Thoracic aorta (tissue), 2 donors: ENCODE measurements at regions not wholly inside any gene's neighbourhood (a gene's known extent, or its start where the extent isn't known, plus 50 kb on each side); places are given as distances from the start of the nearest gene placed in this dataset.

ENCODE experiments used
- ATAC-seq: fragments of 150-250 bp; one replicate; pipeline ENCODE4 v1.8.0; 2017; ENCODE audit warnings: low read depth; ENCODE audit not compliant: insufficient number of reproducible peaks, low FRiP score
- DNase-seq: peaks from one replicate; pipeline ENCODE4 v3.0.0-alpha.2; 2020; ENCODE audit warnings: low spot score
- H3K27ac ChIP-seq, 2 donors: fragments of 200-600 bp; sonication (generic); 1 replicate in 1 of 2; 2 replicates in 1 of 2; pipeline ENCODE4 v1.5.1; 2016; ENCODE audit warnings: mild to moderate bottlenecking in 2 of 2, moderate library complexity in 2 of 2
- H3K27me3 ChIP-seq: fragments of 200-600 bp; sonication (generic); replicated peaks from 2 replicates; pipeline ENCODE4 v1.6.0; 2016; ENCODE audit warnings: mild to moderate bottlenecking; ENCODE audit not compliant: insufficient read depth
- H3K36me3 ChIP-seq: fragments of 200-600 bp; sonication (generic); one replicate; pipeline ENCODE4 v1.5.1; 2016
- H3K4me1 ChIP-seq, 2 donors: fragments of 200-600 bp; sonication (generic); 1 replicate in 1 of 2; 2 replicates in 1 of 2; pipeline versions ENCODE4 v1.5.1 to v1.6.0; 2016; ENCODE audit warnings: low read depth in 2 of 2, mild to moderate bottlenecking in 1 of 2; ENCODE audit not compliant: control insufficient read depth in 1 of 2
- H3K4me3 ChIP-seq: fragments of 200-600 bp; sonication (generic); 2 replicates; pipeline ENCODE4 v1.5.1; 2016; ENCODE audit warnings: mild to moderate bottlenecking
- H3K9me3 ChIP-seq: fragments of 200-600 bp; sonication (generic); 2 replicates; pipeline ENCODE4 v1.5.1; 2016
- TF ChIP-seq, protein P1 (sequence below): fragments of 200-600 bp; sonication (generic); IDR thresholded peaks from one replicate; pipeline ENCODE4 v1.5.1; 2019; ENCODE audit warnings: antibody characterized with exemption

DNA sequence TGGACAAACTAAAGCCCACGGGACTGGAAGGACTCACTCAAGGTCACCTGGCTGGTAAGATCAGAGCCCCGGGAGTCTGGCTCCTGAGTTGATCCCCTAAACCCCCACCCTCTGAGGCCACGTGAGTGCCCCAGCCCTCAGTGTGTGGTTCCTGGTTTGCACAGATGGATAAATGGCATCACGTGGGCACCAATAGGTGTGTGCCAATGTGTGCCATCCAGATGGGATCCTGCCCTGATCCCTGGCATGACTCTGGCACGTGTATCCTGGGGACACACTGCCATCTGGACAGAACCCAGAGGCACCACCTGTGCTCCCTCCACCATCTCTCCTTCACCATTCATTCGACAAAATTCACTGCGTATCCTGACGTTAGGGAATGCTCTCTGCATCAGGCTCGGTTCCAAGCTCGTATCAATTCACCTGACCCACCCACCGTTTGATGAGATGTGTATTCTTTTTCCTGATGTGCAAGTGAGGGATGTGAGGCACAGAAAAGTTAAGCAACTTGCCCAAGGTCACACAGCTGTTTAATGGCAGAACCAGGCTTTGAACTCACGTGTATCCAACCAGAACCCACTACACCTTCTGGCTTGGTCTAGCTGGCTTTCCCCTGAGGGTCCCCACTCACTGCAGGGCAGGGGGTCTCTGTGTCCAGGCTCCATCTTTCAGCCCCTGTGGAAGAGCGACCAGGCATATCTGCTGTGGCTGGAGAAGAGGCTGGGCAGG lies 49.8 kb upstream of the PAX7 start:
- ATAC-seq: no peak

More for the DNA sequence above, 49.8 kb upstream of the PAX7 start:
- H3K4me3 ChIP-seq: no peak overlapping the region
- H3K27ac ChIP-seq: no peak overlapping the region
- H3K9me3 ChIP-seq: no peaks in the 10 kb centered on the region
- H3K27me3 ChIP-seq: no peaks in the 10 kb centered on the region
- no peaks in the 10 kb centered on the region for H3K36me3 ChIP-seq
- TF ChIP-seq, protein P1, sequence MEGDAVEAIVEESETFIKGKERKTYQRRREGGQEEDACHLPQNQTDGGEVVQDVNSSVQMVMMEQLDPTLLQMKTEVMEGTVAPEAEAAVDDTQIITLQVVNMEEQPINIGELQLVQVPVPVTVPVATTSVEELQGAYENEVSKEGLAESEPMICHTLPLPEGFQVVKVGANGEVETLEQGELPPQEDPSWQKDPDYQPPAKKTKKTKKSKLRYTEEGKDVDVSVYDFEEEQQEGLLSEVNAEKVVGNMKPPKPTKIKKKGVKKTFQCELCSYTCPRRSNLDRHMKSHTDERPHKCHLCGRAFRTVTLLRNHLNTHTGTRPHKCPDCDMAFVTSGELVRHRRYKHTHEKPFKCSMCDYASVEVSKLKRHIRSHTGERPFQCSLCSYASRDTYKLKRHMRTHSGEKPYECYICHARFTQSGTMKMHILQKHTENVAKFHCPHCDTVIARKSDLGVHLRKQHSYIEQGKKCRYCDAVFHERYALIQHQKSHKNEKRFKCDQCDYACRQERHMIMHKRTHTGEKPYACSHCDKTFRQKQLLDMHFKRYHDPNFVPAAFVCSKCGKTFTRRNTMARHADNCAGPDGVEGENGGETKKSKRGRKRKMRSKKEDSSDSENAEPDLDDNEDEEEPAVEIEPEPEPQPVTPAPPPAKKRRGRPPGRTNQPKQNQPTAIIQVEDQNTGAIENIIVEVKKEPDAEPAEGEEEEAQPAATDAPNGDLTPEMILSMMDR: no peak
- peaks cover 4 to 25% of the 10 kb centered on the region in 2 donors for H3K4me1 ChIP-seq
- no peak for DNase-seq
